ENCODE measurements at regions not wholly inside any gene's neighbourhood (a gene's known extent, or its start where the extent isn't known, plus 50 kb on each side); places are given as distances from the start of the nearest gene placed in this dataset.
"Not testable (repeated sequence)": the region's sequence is repeated elsewhere in the genome, so short reads cannot be mapped to it uniquely, and the experiment has no call there.

- peaks cover 6% of the 10 kb centered on the region for H3K4me1 ChIP-seq
- no peak for ATAC-seq
- H3K27me3 ChIP-seq (ENCODE audit: insufficient read depth in 3 of 3, low read length in 2 of 3): no peaks in the 10 kb centered on the region
- no peaks in the 10 kb centered on the region for H3K9me3 ChIP-seq
- intact Hi-C loops (cut with DNase I): no loop called here
- TF ChIP-seq, protein P1, sequence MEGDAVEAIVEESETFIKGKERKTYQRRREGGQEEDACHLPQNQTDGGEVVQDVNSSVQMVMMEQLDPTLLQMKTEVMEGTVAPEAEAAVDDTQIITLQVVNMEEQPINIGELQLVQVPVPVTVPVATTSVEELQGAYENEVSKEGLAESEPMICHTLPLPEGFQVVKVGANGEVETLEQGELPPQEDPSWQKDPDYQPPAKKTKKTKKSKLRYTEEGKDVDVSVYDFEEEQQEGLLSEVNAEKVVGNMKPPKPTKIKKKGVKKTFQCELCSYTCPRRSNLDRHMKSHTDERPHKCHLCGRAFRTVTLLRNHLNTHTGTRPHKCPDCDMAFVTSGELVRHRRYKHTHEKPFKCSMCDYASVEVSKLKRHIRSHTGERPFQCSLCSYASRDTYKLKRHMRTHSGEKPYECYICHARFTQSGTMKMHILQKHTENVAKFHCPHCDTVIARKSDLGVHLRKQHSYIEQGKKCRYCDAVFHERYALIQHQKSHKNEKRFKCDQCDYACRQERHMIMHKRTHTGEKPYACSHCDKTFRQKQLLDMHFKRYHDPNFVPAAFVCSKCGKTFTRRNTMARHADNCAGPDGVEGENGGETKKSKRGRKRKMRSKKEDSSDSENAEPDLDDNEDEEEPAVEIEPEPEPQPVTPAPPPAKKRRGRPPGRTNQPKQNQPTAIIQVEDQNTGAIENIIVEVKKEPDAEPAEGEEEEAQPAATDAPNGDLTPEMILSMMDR (IDR thresholded peaks at IDR 0.05): no peak
- no peak overlapping the region for H3K27ac ChIP-seq
- no peak for DNase-seq
- no peak overlapping the region for H3K4me3 ChIP-seq
- H3K36me3 ChIP-seq (ENCODE audit: insufficient read depth in 1 of 2, low read depth in 1 of 2): no peaks in the 10 kb centered on the region
- 68 to 82% (median 81%) methylated on average over 2 of the region's 2 CpGs for WGBS, 3 donors
Measured at GRCh38 chr1:232707142-232707541, 77.2 kb upstream of the SIPA1L2 start.

DNA sequence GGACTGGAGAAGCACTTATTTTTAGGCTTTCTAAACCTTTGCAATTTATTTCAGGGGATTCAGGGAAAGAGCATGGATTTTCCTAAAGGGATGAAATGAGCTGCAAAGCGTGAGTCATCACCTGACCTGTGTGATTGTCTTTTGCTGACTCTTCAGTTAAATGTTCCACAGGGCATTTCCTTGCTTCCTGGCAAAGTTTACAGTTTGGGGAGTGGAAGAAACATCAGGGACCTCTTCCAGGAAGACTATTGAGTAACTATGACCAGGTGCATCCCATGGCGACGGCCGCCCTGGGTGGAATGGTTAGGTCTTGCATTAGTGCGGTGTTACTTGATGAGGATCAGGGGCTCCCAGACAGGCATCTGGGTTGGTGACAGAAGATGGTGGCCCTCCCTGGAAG, 79.5 kb upstream of the SIPA1L2 start:
- TF ChIP-seq, protein P1 (IDR thresholded peaks at IDR 0.05): no peak
- Histone ChIP-seq H3K4me1 (peaks cover 6% of the 10 kb centered on the region), H3K27ac (no peak overlapping the region)

DNA sequence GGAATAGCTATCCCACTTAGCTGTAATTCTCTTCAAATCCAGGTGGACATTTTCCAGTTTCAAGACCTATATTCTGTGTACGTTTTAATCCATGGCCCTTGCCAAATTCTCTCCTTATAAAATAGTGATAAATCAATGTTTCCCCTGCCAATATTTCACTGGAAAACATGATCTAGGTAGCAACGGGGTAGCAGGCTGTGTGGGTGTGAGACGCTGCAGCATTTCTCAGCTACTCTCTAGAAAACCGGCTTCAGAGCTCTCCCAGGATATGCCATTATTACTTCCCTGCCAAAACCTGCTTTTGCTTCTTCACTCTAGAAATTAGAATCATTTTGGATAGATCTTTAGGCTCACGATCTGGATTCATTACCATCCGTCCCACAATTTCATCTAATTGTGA, 82.1 kb upstream of the SIPA1L2 start:
- Histone ChIP-seq H3K27ac (no peak overlapping the region), H3K36me3 (ENCODE audit: insufficient read depth in 1 of 2, low read depth in 1 of 2) (no peaks in the 10 kb centered on the region), H3K27me3 (ENCODE audit: insufficient read depth in 3 of 3, low read length in 2 of 3) (peaks cover 0 to 4% (median 0%) of the 10 kb centered on the region in 3 donors), H3K4me3 (no peak overlapping the region), H3K4me1 (no peaks in the 10 kb centered on the region), H3K9me3 (no peaks in the 10 kb centered on the region)
- WGBS, 3 donors: 60 to 68% (median 66%) methylated on average over 6 of the region's 6 CpGs
- ATAC-seq (no peak), DNase-seq (no peak)
- intact Hi-C loops (cut with DNase I): no loop called here
- TF ChIP-seq, protein P1 (IDR thresholded peaks at IDR 0.05): no peak

More for the DNA sequence above, 79.5 kb upstream of the SIPA1L2 start:
- DNase-seq: no peak
- no peak overlapping the region for H3K4me3 ChIP-seq
- H3K27me3 ChIP-seq (ENCODE audit: insufficient read depth in 3 of 3, low read length in 2 of 3): peaks cover 0 to 4% (median 0%) of the 10 kb centered on the region in 3 donors
- WGBS, 3 donors: 65 to 73% (median 70%) methylated on average over 5 of the region's 5 CpGs
- H3K36me3 ChIP-seq (ENCODE audit: insufficient read depth in 1 of 2, low read depth in 1 of 2): no peaks in the 10 kb centered on the region
- intact Hi-C loops (cut with DNase I): no loop called here
- peak in 1 of 4 donors; percentile 46 for ATAC-seq
- no peaks in the 10 kb centered on the region for H3K9me3 ChIP-seq

DNA sequence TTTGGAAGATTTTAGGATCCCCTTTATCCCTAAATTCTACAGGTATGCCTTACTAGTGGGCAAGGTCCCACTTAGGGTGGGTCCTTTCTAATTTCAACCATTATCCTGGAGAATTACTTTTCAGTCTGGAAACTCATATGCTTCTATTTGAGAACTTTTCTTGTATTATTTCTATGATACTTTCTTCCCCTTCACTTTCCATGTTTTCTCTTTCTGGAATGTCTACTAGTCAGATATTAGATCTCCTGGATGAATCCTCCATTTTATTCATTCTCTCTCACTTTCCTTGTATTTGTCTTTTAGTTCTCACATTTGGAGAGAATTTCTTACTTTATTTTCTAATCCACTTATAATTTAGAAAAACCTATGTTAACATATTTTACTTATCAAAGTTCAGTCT, 83.9 kb upstream of the SIPA1L2 start:
- no peaks in the 10 kb centered on the region for H3K4me1 ChIP-seq
- peaks cover 0 to 4% (median 0%) of the 10 kb centered on the region in 3 donors for H3K27me3 ChIP-seq (ENCODE audit: insufficient read depth in 3 of 3, low read length in 2 of 3)
- no peak overlapping the region for H3K4me3 ChIP-seq
- TF ChIP-seq, protein P1 (IDR thresholded peaks at IDR 0.05): no peak
- H3K36me3 ChIP-seq (ENCODE audit: insufficient read depth in 1 of 2, low read depth in 1 of 2): no peaks in the 10 kb centered on the region
- intact Hi-C loops (cut with DNase I): no loop called here
- H3K9me3 ChIP-seq: no peaks in the 10 kb centered on the region
- DNase-seq (no peak), ATAC-seq (no peak)
- no peak overlapping the region for H3K27ac ChIP-seq

DNA sequence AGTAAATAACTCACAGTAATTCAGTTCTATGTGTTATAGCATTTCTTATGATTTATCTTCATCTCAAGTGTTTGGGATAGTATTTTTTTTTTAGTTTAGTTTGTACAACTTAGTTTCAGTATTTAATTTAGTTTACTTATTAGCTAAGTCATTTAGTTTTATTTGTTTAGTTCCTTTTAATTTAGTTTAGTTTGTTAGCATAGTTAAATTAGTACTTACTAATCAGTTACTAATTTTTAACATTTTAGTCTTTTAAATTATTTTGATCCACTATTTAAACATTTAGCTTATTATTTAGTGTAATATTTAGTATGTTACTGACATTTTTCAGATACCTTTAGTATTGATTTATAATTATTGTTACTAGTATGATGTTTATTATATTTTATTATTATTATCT, 85.2 kb upstream of the SIPA1L2 start:
- Histone ChIP-seq H3K27me3 (ENCODE audit: insufficient read depth in 3 of 3, low read length in 2 of 3) (peaks cover 0 to 4% (median 0%) of the 10 kb centered on the region in 3 donors), H3K36me3 (ENCODE audit: insufficient read depth in 1 of 2, low read depth in 1 of 2) (no peaks in the 10 kb centered on the region), H3K9me3 (no peaks in the 10 kb centered on the region), H3K4me1 (no peaks in the 10 kb centered on the region), H3K27ac (no peak overlapping the region), H3K4me3 (no peak overlapping the region)
- intact Hi-C loops (cut with DNase I): no loop called here
- ATAC-seq (no peak), DNase-seq (no peak)
- TF ChIP-seq, protein P1 (IDR thresholded peaks at IDR 0.05): no peak

DNA sequence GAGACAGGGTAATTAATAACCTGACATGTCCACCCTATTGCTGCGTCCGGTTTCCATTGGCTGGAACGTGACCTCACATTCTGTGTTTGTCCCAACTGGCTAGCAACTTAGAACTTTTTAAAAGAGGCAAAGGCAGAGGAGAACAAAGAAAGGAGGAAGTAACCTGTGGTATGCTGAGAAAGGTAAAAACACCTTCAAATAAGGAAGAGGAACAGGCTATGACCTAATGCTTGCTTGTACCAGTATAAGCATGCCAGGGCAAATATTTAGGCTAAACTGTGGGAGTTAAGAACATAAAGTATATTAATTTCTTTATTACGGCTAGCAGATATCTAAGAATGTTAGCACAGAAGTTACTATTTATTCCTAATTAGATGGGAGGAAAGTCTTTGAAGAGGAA, 87.3 kb upstream of the MAP10 start:
- H3K27me3 ChIP-seq (ENCODE audit: insufficient read depth in 3 of 3, low read length in 2 of 3); DNase-seq; H3K4me3 ChIP-seq; H3K36me3 ChIP-seq (ENCODE audit: insufficient read depth in 1 of 2, low read depth in 1 of 2); intact Hi-C loops (cut with DNase I); H3K9me3 ChIP-seq; H3K4me1 ChIP-seq; ATAC-seq; H3K27ac ChIP-seq: not testable (repeated sequence)
- 88 to 95% (median 91%) methylated on average over 4 of the region's 4 CpGs for WGBS, 3 donors
